GM21360 (cell line): ENCODE measurements at regions not wholly inside any gene's neighbourhood (a gene's known extent, or its start where the extent isn't known, plus 50 kb on each side); places are given as distances from the start of the nearest gene placed in this dataset.

Experiments
- ATAC-seq: cut with Tn5 transposase; IDR thresholded peaks from one replicate; pipeline ENCODE4 v1.9.1; 2021; ENCODE audit warnings: mild to moderate bottlenecking, moderate library complexity; ENCODE audit not compliant: unreplicated experiment

DNA sequence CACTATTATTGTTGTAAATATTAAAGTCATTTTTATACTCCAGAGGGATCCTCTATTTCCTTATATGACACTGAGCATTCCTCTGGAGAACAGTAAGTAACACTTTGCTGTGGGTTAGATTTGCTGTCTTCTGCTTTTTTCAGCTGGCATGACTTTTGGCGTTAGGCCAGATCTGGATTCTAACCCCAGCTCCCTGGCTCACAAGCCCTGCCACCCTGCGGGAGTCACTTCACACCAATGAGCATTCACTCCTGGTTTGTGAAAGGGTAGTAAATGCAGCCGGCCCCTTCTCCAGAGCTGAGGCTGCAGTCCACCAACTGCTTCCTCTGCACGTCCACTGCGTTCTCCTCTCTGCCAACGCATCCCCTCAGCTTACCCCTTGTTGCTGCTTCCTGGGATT is 373.8 kb upstream of the RAB6C start:
- ATAC-seq, result no peak

GRCh38 chr2:129606496-129607270 is 372.8 kb upstream of the RAB6C start:
- ATAC-seq, result no peak

GRCh38 chr2:129609224-129609623 is 370.2 kb upstream of the RAB6C start:
- no peak for ATAC-seq

DNA sequence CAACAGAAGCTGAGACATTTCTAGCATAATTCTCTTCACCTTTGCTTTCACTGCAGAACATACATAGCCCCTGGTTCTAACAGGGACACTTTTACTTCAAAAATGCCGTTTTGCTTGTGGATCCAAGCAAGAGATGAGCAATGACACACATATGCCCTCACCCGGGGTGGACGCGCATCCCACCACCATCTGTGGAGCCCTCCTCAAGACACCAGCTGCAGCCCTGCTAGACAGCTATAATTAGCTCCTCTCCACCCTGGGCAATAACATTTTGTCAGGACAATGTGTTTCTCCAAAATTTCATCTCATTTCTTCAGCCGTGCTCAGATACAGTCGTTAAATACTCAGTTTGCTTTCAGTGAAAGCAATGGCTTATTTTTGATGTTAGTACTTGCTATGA is 368.7 kb upstream of the RAB6C start:
- ATAC-seq, result no peak

- ATAC-seq, result no peak
Observed at GRCh38 chr2:129611471-129611870, 368.0 kb upstream of the RAB6C start.

GRCh38 chr2:129619471-129619870 is 360.0 kb upstream of the RAB6C start:
- no peak for ATAC-seq

- ATAC-seq, result no peak
Observed at GRCh38 chr2:129620411-129620810, 359.1 kb upstream of the RAB6C start.

- ATAC-seq, result no peak
Observed at GRCh38 chr2:129623783-129624182, 355.7 kb upstream of the RAB6C start.

- ATAC-seq, result no peak
Observed at GRCh38 chr2:129627437-129627836, 352.0 kb upstream of the RAB6C start.

DNA sequence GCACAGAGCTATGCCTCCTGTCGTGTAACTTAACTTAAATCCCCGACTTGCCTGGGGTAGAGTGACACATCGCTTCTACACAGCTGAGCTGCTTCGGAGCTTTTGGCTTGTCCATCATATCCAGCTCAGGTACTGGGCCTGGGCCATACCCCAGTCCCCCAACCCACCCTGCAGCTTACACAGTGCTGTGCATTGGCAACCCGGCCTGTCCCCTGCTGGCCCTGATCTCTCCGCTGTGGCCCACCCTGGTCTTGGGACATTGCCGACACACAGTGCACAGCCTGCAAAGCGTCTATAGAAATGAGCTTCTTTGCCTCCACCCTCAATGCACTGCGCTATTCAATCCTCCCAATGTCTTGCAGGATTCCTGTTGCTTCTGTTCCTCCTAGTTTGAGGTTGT is 342.8 kb upstream of the RAB6C start:
- no peak for ATAC-seq

DNA sequence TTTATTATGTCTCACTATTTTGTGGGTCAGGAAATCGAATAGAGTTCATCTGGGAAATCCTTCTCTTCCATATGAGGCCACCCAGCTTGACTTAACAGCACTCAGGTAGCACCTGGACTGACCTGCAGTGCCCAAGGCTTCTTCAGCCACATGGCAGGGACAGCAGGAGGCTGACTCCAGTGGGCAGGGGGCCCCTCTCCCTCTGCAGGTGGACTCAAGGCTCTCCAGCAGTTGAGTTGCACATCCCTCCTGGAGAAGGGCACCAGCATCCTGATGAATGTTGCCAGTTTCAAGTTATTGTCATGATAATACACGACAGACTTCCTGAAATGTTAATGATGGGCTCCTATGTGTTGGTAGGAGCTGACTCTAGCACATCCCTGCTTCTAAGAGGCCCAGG is 338.1 kb upstream of the RAB6C start:
- ATAC-seq, result no peak

DNA sequence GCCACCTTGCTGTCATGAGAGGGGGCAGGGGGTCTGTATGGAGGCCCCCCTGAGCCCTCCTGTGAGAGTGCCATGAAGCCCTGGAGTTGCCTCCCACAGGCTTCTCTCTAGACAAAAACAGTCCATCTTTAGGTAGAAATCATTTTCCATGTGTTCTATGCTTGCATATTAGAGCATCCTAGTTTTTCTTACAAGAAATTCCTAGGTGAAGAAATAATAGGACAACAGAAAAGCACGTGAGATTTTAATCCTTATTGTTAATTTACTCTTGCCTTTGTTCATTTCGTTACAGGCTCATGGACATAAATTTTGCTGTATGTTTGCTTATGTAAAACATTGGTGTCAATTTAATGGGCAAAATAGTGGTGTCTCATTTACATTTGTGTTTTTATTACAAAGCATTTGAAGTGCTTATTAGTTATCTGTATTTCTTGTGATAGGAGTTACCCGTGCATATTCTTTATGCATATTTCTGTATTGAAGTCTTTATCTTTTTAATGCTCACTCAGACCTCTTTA is 336.9 kb upstream of the RAB6C start:
- ATAC-seq, result no peak

DNA sequence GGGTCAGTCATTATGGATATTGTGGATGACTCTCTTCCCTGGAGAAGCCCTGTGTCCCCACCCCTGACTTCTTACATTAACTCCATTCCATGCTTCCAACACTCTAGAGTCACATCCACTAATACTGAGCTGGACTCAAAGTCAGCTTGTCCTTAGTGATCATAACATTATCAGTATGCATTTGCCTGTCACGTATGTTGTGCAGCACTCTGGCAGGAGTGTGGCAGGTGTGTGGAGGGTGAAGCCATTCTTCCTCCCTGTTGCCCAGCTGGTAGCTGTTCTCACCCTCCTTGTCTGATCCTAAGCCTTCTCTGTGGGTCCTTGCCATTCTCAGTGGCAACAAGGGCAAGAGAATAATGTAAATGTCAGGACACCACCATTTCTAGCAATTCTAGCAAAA is 334.1 kb upstream of the RAB6C start:
- no peak for ATAC-seq

DNA sequence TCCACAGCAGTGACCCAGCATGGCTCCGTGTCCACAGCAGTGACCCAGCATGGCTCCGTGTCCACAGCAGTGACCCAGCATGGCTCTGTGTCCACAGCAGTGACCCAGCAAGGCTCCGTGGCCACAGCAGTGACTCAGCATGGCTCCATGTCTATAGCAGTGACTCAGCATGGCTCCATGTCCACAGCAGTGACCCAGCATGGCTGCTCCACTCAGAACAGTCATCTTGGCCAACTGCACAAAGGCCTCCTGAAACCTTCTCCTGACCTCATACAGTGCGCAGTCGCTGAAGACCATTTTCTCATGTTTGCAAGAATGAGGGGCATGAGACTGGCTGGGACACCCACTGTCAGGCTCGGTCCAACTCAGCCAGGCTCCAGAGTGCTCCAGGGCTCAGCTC is 333.4 kb upstream of the RAB6C start:
- no peak for ATAC-seq

DNA sequence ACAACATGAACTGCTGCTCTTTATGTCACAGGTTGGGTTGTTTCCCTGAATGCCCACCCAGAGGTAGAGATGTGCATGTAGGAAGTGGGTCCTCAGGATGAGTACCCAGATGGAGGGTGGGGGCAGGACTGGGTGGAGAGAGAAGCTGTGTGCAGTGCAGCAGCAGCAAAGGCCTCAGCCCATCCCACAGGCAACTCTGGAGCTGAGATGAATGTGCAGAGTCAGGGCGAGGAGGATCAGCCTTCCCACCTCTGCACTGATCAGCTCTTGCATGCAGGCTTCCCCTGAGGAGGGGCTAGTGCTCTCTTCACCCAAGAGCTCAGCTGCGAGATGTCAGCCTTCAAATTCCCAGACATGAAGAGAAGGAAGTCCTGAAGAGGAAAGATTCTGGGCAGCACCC is 326.2 kb upstream of the RAB6C start:
- ATAC-seq, result no peak

- no peak for ATAC-seq
Observed at GRCh38 chr2:129654331-129654730, 325.1 kb upstream of the RAB6C start.

DNA sequence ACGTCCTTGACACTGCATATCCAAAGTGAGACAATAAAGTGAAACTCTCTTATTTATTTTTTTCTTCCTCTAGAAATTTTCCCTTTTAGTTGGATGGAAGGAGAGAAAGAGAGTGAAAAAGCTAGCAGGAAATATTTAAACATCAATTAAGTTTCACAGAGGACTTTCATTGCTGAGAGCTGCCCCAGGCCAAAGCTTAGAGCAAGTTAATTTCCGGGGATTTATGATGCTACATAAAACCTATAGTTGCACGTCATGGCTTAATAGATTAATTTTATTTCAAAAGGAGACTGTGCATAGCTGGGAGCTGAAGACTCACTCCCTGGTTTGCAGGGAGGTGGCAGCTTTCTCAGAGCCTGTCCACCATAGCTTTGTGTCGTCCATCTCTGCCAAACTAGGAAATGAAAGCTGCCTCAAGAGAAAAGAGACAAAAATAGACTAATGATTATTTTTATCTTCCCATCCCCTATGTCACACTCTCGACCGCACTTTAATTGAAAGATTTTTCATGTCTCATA is 323.3 kb upstream of the RAB6C start:
- ATAC-seq, result no peak

GRCh38 chr2:129658430-129658829 is 321.0 kb upstream of the RAB6C start:
- ATAC-seq, result no peak

DNA sequence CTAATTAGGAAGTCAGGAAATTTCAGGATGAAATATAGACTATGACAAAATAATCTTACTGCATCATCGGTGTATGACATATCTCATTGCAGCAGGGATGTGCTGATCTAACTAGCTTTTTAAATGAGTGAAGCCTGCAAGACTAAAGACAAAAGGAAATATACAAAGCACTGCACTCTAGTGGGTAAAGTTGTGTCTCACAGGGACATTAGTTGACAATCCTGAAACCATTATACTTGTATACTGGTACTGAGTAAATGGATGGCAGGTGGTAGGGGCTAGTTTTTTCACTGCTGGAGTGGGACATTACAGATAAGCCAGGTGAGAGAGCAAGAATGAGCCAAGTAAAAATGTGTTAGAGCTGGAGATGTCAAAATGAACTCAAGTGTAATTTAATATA is 317.5 kb upstream of the RAB6C start:
- ATAC-seq, result no peak

DNA sequence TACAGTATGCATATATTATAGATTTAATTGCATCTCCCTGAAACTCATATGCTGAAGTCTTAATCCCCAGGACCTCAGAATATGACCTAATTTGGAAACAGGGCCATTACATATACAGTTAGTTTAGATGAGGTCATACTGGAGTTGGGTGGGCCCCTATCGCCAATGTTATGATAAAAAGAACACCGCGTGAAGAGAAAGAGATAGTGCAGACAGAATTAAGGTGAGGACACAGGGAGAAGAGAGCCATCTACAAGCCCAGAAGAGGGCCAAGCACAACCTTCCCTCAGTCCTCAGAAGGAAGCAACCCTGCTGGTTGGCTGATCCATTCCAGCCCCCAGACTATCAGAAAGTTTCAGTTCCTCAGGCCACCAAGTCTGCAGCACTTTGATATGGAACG is 311.9 kb upstream of the RAB6C start:
- no peak for ATAC-seq

GRCh38 chr2:129672521-129672920 is 306.9 kb upstream of the RAB6C start:
- no peak for ATAC-seq

- no peak for ATAC-seq
Observed at GRCh38 chr2:129673234-129673633, 306.2 kb upstream of the RAB6C start.
